T-helper 17 cell (primary cell): ENCODE measurements at regions not wholly inside any gene's neighbourhood (a gene's known extent, or its start where the extent isn't known, plus 50 kb on each side); places are given as distances from the start of the nearest gene placed in this dataset.

Experiments used
- ATAC-seq: fragments of 150-1000 bp; cut with Tn5 transposase; 2 replicates; pipeline ENCODE4 v1.10.0; 2021; ENCODE audit warnings: mild to moderate bottlenecking, moderate library complexity
- DNase-seq, 3 donors: peaks; one replicate each; pipeline versions ENCODE4 v3.0.0 to v3.0.0-alpha.2; 2020 to 2021
- H3K9me3 ChIP-seq: one replicate; pipeline ENCODE4 v1.7.0; 2013; ENCODE audit warnings: low read length, mild to moderate bottlenecking; ENCODE audit not compliant: control insufficient read depth, poor library complexity, severe bottlenecking
- H3K27ac Mint-ChIP-seq: one replicate; pipeline ENCODE4 v1.8.0; 2022; ENCODE audit warnings: mild to moderate bottlenecking, moderate library complexity, mixed read lengths
- H3K27me3 Mint-ChIP-seq: one replicate; pipeline ENCODE4 v1.8.0; 2022; ENCODE audit warnings: mixed read lengths
- H3K36me3 Mint-ChIP-seq: one replicate; pipeline ENCODE4 v1.8.0; 2022; ENCODE audit warnings: low read depth, mixed read lengths
- H3K4me1 Mint-ChIP-seq: one replicate; pipeline ENCODE4 v1.8.0; 2022; ENCODE audit warnings: mild to moderate bottlenecking, mixed read lengths
- H3K4me3 Mint-ChIP-seq: one replicate; pipeline ENCODE4 v1.8.0; 2022; ENCODE audit warnings: mild to moderate bottlenecking, moderate library complexity, mixed read lengths

GRCh38 chr2:187117483-187117882 is 268.5 kb upstream of the ZSWIM2 start:
- ATAC-seq = no peak
- H3K27me3 Mint-ChIP-seq = no peaks in the 10 kb centered on the region
- no peak overlapping the region for H3K27ac Mint-ChIP-seq
- H3K4me3 Mint-ChIP-seq = no peak overlapping the region
- no peaks in the 10 kb centered on the region for H3K36me3 Mint-ChIP-seq
- H3K9me3 ChIP-seq = no peaks in the 10 kb centered on the region
- no peaks in the 10 kb centered on the region for H3K4me1 Mint-ChIP-seq
- DNase-seq = no peak

DNA sequence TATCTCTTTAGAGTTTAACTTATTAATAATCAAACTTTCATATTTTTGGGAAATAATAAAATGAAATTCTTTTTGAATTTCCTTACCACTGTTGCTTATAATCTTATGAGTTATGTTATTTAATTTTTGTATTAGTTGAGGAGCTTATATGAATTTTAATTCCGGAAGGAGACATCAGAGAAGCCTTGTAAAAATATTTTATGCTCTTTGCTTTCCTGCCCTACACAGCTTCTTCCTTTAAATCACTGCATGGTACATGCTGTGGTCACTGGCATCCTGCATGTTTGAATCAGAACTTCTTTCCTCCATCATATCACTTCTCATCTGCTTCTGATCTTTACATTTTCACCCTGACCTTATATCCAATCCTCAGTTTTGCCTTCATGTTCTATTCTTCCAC is 266.7 kb upstream of the ZSWIM2 start:
- no peaks in the 10 kb centered on the region for H3K4me1 Mint-ChIP-seq
- ATAC-seq (no peak), DNase-seq (no peak)
- no peaks in the 10 kb centered on the region for H3K27me3 Mint-ChIP-seq
- H3K36me3 Mint-ChIP-seq = no peaks in the 10 kb centered on the region
- no peaks in the 10 kb centered on the region for H3K9me3 ChIP-seq
- no peak overlapping the region for H3K4me3 Mint-ChIP-seq
- H3K27ac Mint-ChIP-seq = no peak overlapping the region

GRCh38 chr2:187107001-187107400 is 258.0 kb upstream of the ZSWIM2 start:
- no peak overlapping the region for H3K27ac Mint-ChIP-seq
- H3K27me3 Mint-ChIP-seq = no peaks in the 10 kb centered on the region
- DNase-seq (no peak), ATAC-seq (no peak)
- no peaks in the 10 kb centered on the region for H3K4me1 Mint-ChIP-seq
- no peaks in the 10 kb centered on the region for H3K36me3 Mint-ChIP-seq
- H3K9me3 ChIP-seq = no peaks in the 10 kb centered on the region
- H3K4me3 Mint-ChIP-seq = no peak overlapping the region

- no peak for ATAC-seq
- H3K9me3 ChIP-seq = no peaks in the 10 kb centered on the region
- Mint-ChIP-seq H3K4me3 (no peak overlapping the region), H3K27me3 (no peaks in the 10 kb centered on the region), H3K36me3 (no peaks in the 10 kb centered on the region), H3K27ac (no peak overlapping the region), H3K4me1 (no peaks in the 10 kb centered on the region)
- DNase-seq = no peak
Measured at GRCh38 chr2:187105218-187105617, 256.2 kb upstream of the ZSWIM2 start.

- Mint-ChIP-seq H3K4me1 (no peaks in the 10 kb centered on the region), H3K27me3 (no peaks in the 10 kb centered on the region), H3K4me3 (no peak overlapping the region), H3K27ac (no peak overlapping the region), H3K36me3 (no peaks in the 10 kb centered on the region)
- ATAC-seq (no peak), DNase-seq (no peak)
- no peaks in the 10 kb centered on the region for H3K9me3 ChIP-seq
Measured at GRCh38 chr2:187102381-187102780, 253.4 kb upstream of the ZSWIM2 start.

DNA sequence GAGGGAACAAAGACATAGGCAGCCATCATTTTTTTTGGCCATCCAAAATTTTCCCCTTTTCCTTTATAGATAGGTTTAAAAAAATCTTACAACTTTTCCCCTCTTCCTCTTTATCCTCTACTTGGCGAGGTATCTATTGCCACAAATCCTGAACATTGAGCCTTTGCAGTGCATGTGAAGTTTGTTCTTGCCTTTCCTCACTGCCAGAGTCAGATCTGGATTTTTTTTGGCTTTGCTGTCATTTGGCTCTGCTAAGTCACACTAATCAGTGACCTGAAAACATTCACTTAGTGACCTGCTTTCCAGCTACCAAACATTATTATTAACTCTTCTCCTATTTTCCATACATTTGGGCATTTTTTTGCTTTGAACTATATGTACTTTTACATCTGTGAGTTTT is 249.2 kb upstream of the ZSWIM2 start:
- Mint-ChIP-seq H3K27ac (no peak overlapping the region), H3K27me3 (no peaks in the 10 kb centered on the region), H3K4me1 (no peaks in the 10 kb centered on the region), H3K4me3 (no peak overlapping the region), H3K36me3 (no peaks in the 10 kb centered on the region)
- no peaks in the 10 kb centered on the region for H3K9me3 ChIP-seq
- DNase-seq (no peak), ATAC-seq (no peak)

GRCh38 chr2:187093771-187094412 is 244.9 kb upstream of the ZSWIM2 start:
- H3K36me3 Mint-ChIP-seq = no peaks in the 10 kb centered on the region
- no peaks in the 10 kb centered on the region for H3K27me3 Mint-ChIP-seq
- ATAC-seq = no peak
- H3K9me3 ChIP-seq = no peaks in the 10 kb centered on the region
- no peaks in the 10 kb centered on the region for H3K4me1 Mint-ChIP-seq
- no peak overlapping the region for H3K27ac Mint-ChIP-seq
- DNase-seq = no peak
- H3K4me3 Mint-ChIP-seq = no peak overlapping the region

GRCh38 chr2:187091664-187092063 is 242.7 kb upstream of the ZSWIM2 start:
- Mint-ChIP-seq H3K4me3 (no peak overlapping the region), H3K27ac (no peak overlapping the region), H3K27me3 (no peaks in the 10 kb centered on the region), H3K4me1 (no peaks in the 10 kb centered on the region), H3K36me3 (no peaks in the 10 kb centered on the region)
- H3K9me3 ChIP-seq = no peaks in the 10 kb centered on the region
- DNase-seq (no peak), ATAC-seq (no peak)

GRCh38 chr2:187084524-187084923 is 235.6 kb upstream of the ZSWIM2 start:
- Mint-ChIP-seq H3K27ac (no peak overlapping the region), H3K4me3 (no peak overlapping the region), H3K27me3 (no peaks in the 10 kb centered on the region), H3K4me1 (no peaks in the 10 kb centered on the region), H3K36me3 (no peaks in the 10 kb centered on the region)
- H3K9me3 ChIP-seq = no peaks in the 10 kb centered on the region
- ATAC-seq (no peak), DNase-seq (no peak)

GRCh38 chr2:187081461-187081860 is 232.5 kb upstream of the ZSWIM2 start:
- no peaks in the 10 kb centered on the region for H3K4me1 Mint-ChIP-seq
- H3K27me3 Mint-ChIP-seq = no peaks in the 10 kb centered on the region

GRCh38 chr2:187079901-187080300 is 230.9 kb upstream of the ZSWIM2 start:
- no peaks in the 10 kb centered on the region for H3K27me3 Mint-ChIP-seq
- no peaks in the 10 kb centered on the region for H3K9me3 ChIP-seq
- H3K36me3 Mint-ChIP-seq = no peaks in the 10 kb centered on the region
- DNase-seq (no peak), ATAC-seq (no peak)
- no peak overlapping the region for H3K4me3 Mint-ChIP-seq
- H3K4me1 Mint-ChIP-seq = no peaks in the 10 kb centered on the region
- no peak overlapping the region for H3K27ac Mint-ChIP-seq

More at GRCh38 chr2:187081461-187081860, 232.5 kb upstream of the ZSWIM2 start:
- no peaks in the 10 kb centered on the region for H3K9me3 ChIP-seq
- DNase-seq (no peak), ATAC-seq (no peak)
- Mint-ChIP-seq H3K36me3 (no peaks in the 10 kb centered on the region), H3K4me3 (no peak overlapping the region), H3K27ac (no peak overlapping the region)

GRCh38 chr2:187078297-187078696 is 229.3 kb upstream of the ZSWIM2 start:
- Mint-ChIP-seq H3K4me1 (no peaks in the 10 kb centered on the region), H3K4me3 (no peak overlapping the region)
- no peak for ATAC-seq

GRCh38 chr2:187075671-187076070 is 226.7 kb upstream of the ZSWIM2 start:
- no peaks in the 10 kb centered on the region for H3K27me3 Mint-ChIP-seq
- no peak overlapping the region for H3K27ac Mint-ChIP-seq
- no peaks in the 10 kb centered on the region for H3K36me3 Mint-ChIP-seq
- H3K9me3 ChIP-seq = no peaks in the 10 kb centered on the region
- DNase-seq = no peak
- no peak overlapping the region for H3K4me3 Mint-ChIP-seq
- H3K4me1 Mint-ChIP-seq = no peaks in the 10 kb centered on the region
- ATAC-seq = no peak

More at GRCh38 chr2:187078297-187078696, 229.3 kb upstream of the ZSWIM2 start:
- Mint-ChIP-seq H3K36me3 (no peaks in the 10 kb centered on the region), H3K27me3 (no peaks in the 10 kb centered on the region), H3K27ac (no peak overlapping the region)
- no peak for DNase-seq
- no peaks in the 10 kb centered on the region for H3K9me3 ChIP-seq

- ATAC-seq (no peak), DNase-seq (no peak)
- H3K27ac Mint-ChIP-seq = no peak overlapping the region
- H3K27me3 Mint-ChIP-seq = no peaks in the 10 kb centered on the region
- no peaks in the 10 kb centered on the region for H3K4me1 Mint-ChIP-seq
- H3K4me3 Mint-ChIP-seq = no peak overlapping the region
- H3K9me3 ChIP-seq = no peaks in the 10 kb centered on the region
- no peaks in the 10 kb centered on the region for H3K36me3 Mint-ChIP-seq
Measured at GRCh38 chr2:187075199-187075635, 226.2 kb upstream of the ZSWIM2 start.
